OCI-LY3 (cell line): ENCODE measurements at regions not wholly inside any gene's neighbourhood (a gene's known extent, or its start where the extent isn't known, plus 50 kb on each side); places are given as distances from the start of the nearest gene placed in this dataset.
"Not testable (repeated sequence)": the region's sequence is repeated elsewhere in the genome, so short reads cannot be mapped to it uniquely, and the experiment has no call there.

Experiments
- CTCF ChIP-seq: fragments of 200-600, 300-600 bp; sonication (generic); IDR thresholded peaks from 2 replicates; pipeline ENCODE4 v1.5.1; 2014; ENCODE audit warnings: antibody characterized with exemption, low read length, low read depth
- EZH2phosphoT487 ChIP-seq: fragments of 200-600 bp; shearing (Covaris generic); IDR thresholded peaks from 2 replicates; pipeline ENCODE4 v1.6.1; 2018; ENCODE audit warnings: antibody characterized with exemption, mixed run types, low read depth

GRCh38 chr2:87470381-87471380 is 277.2 kb upstream of the PLGLB2 start:
- not testable (repeated sequence) for TF ChIP-seq CTCF, EZH2phosphoT487
